Hindlimb muscle (tissue), 1 donor: ENCODE measurements at regions not wholly inside any gene's neighbourhood (a gene's known extent, or its start where the extent isn't known, plus 50 kb on each side); places are given as distances from the start of the nearest gene placed in this dataset.

Experiments used
- DNase-seq: peaks from one replicate; pipeline ENCODE4 v3.0.0-alpha.2; 2013

DNA sequence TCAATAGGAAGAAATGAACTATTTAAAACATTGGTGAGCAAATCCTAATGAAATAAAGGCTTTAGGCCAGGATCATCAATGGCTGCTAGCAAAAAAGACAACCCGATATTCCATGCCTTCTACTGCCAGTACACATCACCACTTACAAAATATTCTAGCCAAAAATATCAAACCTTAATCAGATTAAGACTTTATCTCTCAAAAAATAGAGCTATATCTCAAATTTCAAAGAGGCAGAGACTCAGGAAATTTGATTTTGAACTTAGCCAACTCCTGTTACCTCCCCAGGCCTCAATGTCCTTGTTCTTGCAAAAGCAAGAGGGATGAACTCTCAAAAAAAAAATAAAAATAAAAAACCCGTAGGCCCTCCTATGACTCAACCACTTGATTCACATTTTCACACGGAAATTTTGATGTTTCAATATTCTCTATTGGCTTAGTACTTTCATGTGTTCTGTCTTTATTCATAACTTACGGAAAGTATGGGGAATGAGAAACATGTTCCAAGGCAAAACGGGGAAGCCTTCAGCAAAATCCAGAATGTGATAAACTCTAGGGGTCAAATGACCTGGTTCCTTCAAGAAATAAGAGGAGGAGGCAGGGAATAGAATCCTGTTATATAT, 273.3 kb upstream of the ZPLD1 start:
- DNase-seq = no peak

GRCh38 chr3:102162251-102162650, 272.6 kb upstream of the ZPLD1 start:
- DNase-seq = no peak

GRCh38 chr3:102163039-102163817, 271.6 kb upstream of the ZPLD1 start:
- DNase-seq = no peak

DNA sequence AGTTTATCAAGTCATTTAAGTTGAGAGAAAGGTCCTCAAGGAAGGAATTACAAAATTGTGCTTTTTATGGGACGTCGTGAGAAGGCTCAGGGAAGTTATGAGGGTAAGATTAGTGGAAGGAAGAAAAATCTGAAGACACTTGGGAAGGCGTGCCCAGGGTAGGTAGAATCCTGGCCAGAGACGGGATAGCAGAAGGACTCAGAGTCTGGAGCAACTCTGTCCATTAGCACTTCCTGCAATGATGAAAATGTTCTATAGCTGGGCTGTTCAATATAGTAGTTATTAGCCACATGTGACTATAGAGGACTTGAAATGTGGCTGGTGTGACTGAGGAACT, 271.0 kb upstream of the ZPLD1 start:
- DNase-seq = no peak

- DNase-seq = no peak
These were observed 269.4 kb upstream of the ZPLD1 start for GRCh38 chr3:102165367-102165766.

GRCh38 chr3:102169915-102170479, 264.8 kb upstream of the ZPLD1 start:
- DNase-seq = no peak

DNA sequence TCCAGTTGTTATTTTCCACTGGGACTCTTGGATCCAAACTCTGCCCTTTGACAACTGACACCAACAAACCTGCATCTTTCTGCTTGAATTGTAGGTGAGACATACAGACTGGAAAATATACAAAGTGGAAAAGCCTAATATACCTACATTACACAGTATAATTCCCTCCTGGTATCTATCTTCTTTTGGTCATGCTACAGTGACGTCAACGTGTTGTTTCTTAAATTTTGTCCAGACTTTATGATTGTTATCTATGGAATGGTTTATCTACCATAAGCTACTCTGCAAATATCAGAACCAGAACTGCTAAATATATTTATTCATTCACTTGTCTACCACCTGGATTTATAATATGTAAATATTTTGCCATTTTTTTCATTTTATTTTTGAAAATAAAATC, 264.3 kb upstream of the ZPLD1 start:
- DNase-seq = no peak

DNA sequence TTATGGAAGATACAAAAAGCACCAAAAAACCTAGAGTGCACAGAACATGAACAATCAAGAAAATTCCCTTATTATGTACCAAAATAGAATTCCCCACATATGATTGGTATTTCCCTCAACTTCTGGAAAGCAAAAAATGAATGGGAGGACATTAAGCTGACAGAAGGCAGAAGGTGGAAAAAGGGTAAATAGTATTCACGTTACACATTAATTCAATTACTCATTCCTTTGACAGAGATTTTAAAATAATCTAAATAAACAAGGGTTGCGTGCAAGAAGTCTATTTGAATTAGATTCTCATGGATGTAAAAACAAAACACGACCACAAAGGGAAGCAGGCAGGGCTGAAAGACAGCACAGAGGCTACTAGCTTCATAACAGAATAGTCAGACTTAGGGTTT, 260.5 kb upstream of the ZPLD1 start:
- DNase-seq = no peak

GRCh38 chr3:102174832-102175374, 259.9 kb upstream of the ZPLD1 start:
- no peak for DNase-seq

GRCh38 chr3:102176333-102177050, 258.3 kb upstream of the ZPLD1 start:
- DNase-seq = no peak

- no peak for DNase-seq
These were observed 257.6 kb upstream of the ZPLD1 start for GRCh38 chr3:102177075-102177755.

DNA sequence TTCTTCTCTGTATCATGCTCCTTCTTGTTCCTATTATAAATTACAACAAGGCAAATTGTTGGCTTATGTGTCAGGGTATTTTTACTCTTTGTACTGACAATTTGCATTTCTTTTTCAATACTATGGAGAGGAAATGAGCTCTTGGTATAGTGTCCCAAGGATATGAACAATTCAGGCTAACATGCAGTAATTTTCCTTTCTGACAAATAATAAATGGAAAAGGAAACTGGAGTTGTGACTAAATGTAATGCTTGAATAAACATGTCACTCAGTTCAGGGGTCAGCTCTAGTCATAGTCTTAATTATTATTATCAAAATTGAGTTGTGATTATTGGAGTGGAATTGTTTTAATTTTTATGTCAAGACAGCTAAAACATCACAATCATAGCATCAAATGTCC, 256.0 kb upstream of the ZPLD1 start:
- DNase-seq = no peak

DNA sequence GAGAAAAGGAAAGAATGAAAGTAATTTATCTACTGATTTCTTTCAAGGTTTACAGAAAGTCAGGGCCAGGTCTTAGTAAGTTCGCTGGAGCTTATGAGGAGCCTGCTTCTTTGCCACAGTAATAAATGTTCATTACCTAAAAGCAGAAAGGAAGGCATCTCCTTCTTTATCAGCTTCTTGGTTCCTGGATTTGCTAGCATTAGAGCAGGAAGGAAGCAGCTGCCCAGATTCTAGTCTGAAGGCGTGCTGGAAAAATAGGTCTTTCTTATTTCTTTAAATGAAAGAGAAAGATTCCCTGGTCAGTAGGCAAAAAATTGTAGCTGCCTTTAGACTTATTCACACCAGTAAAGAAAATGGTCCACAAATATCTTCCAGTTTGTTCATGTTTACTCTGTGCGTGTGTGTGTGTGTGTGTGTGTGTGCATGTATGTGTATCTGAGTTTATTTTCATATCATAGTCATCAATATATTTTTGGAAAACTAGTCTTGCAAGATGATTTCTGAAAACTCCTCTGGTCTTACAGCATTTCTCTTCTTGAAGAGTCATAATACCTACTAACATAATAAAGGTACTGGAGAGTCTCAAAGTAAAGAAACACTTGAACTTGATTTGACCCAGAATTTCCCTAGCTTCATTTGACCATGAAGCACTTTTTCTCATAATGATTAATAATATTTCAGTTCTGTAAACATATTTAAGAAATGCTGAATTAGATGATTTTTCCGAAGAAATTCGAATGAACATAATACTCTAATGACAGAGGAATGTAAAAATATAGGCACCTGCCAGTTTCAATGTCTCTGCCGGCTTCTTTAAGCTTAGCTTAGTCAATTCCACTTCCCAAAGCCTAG, 255.3 kb upstream of the ZPLD1 start:
- no peak for DNase-seq

DNA sequence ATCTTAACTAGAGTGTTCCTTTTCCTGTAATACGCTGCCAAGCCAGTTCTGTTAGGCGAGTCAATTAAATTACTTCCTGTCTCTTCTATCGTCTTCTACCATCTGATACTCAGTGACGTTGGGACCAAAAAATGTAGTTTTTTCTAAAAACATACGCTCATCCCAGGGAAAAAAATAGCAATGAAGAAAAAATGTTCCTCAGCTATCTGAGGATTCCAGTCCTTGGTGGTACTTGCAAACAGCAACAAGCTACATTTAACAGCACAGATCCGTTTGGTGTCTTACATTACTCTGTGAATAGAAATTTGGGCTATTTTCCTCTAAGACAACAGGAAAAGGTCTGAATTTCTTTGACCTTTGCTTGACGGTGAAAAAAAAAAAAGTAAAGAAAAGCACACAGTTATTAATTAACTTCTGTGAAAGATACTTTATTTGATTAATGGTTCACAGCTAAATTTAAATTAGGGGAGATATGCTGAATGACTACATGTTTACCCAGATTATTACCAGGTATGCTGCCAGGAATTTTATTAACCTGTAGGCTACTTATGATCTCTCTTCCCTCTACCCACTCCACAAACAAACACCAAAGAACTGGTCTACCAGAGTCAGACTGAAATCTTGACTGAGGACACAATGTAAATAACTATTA, 254.4 kb upstream of the ZPLD1 start:
- DNase-seq = peak; percentile 32

DNA sequence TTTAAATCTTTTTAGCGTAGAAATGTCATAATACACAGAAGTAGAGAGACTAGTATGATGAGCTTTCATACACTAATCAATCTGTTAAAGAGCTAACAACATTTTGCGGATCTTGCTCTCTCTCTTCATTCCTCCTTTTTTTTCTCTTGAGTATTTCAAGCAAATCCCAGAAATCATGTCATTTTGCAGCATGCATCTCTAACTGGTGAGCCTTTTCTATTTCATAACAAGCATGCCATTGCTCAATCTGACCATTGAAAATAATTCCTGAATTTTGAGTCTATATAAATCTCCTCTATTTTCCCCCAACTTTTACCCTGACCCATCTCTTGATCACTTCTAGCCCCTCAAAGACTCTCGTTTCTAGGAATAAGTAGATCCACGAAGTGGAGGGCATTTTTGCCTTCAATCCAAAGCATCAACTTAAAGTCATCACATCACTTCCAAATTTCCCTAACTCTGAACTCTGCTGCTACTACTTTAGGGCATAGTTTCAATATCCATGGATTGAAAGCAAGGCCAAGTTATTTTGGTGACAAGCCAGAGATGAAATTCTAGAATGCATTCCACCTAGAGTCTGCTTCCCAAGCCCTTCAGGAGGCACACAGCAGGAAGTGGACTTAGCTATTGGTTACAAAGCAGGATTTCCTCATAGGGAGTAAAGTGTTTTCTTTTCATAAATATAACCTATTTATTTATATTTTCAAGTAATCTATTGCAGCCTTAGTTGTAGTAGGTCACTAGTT, 253.5 kb upstream of the ZPLD1 start:
- DNase-seq = no peak

- DNase-seq = no peak
These were observed 252.7 kb upstream of the ZPLD1 start for GRCh38 chr3:102182162-102182561.

GRCh38 chr3:102183186-102183585, 251.6 kb upstream of the ZPLD1 start:
- no peak for DNase-seq

GRCh38 chr3:102183623-102184022, 251.2 kb upstream of the ZPLD1 start:
- no peak for DNase-seq

GRCh38 chr3:102189541-102189940, 245.3 kb upstream of the ZPLD1 start:
- DNase-seq = no peak

GRCh38 chr3:102189956-102190723, 244.7 kb upstream of the ZPLD1 start:
- DNase-seq = no peak
